ENCODE measurements at regions not wholly inside any gene's neighbourhood (a gene's known extent, or its start where the extent isn't known, plus 50 kb on each side); places are given as distances from the start of the nearest gene placed in this dataset.

- Histone ChIP-seq H3K79me2 (ENCODE audit: insufficient read depth, low read length) (no peaks in the 10 kb centered on the region), H3K9me3 (ENCODE audit: insufficient read depth, low read length) (no peaks in the 10 kb centered on the region), H3K27me3 (ENCODE audit: low read length) (no peaks in the 10 kb centered on the region), H3K9ac (ENCODE audit: low read length) (no peak overlapping the region), H3K4me2 (ENCODE audit: low read depth, low read length, poor library complexity, severe bottlenecking) (no peak overlapping the region), H3K9me2 (replicated peaks; ENCODE audit: insufficient read depth, low read length) (no peaks in the 10 kb centered on the region), H3F3A (ENCODE audit: insufficient read depth) (no peaks in the 10 kb centered on the region), H3K27ac (ENCODE audit: low read depth, low read length) (no peak overlapping the region), H3K4me3 (ENCODE audit: insufficient read depth, low read length, poor library complexity, severe bottlenecking) (no peak overlapping the region), H4K20me1 (ENCODE audit: low read depth, low read length) (no peaks in the 10 kb centered on the region), H2AFZ (ENCODE audit: low read depth, low read length, severe bottlenecking) (no peak overlapping the region), H3K36me3 (ENCODE audit: low read length) (no peaks in the 10 kb centered on the region)
- TF ChIP-seq EZH2phosphoT487 (conservative IDR thresholded peaks at IDR 0.05; ENCODE audit: low read length): no peak
- TF ChIP-seq, protein P1, sequence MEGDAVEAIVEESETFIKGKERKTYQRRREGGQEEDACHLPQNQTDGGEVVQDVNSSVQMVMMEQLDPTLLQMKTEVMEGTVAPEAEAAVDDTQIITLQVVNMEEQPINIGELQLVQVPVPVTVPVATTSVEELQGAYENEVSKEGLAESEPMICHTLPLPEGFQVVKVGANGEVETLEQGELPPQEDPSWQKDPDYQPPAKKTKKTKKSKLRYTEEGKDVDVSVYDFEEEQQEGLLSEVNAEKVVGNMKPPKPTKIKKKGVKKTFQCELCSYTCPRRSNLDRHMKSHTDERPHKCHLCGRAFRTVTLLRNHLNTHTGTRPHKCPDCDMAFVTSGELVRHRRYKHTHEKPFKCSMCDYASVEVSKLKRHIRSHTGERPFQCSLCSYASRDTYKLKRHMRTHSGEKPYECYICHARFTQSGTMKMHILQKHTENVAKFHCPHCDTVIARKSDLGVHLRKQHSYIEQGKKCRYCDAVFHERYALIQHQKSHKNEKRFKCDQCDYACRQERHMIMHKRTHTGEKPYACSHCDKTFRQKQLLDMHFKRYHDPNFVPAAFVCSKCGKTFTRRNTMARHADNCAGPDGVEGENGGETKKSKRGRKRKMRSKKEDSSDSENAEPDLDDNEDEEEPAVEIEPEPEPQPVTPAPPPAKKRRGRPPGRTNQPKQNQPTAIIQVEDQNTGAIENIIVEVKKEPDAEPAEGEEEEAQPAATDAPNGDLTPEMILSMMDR (IDR thresholded peaks at IDR 0.05; ENCODE audit: insufficient read depth, low read length, poor library complexity, severe bottlenecking): no peak
Measured at GRCh38 chr22:48889887-48890692, 937.6 kb downstream of the BRD1 start.

DNA sequence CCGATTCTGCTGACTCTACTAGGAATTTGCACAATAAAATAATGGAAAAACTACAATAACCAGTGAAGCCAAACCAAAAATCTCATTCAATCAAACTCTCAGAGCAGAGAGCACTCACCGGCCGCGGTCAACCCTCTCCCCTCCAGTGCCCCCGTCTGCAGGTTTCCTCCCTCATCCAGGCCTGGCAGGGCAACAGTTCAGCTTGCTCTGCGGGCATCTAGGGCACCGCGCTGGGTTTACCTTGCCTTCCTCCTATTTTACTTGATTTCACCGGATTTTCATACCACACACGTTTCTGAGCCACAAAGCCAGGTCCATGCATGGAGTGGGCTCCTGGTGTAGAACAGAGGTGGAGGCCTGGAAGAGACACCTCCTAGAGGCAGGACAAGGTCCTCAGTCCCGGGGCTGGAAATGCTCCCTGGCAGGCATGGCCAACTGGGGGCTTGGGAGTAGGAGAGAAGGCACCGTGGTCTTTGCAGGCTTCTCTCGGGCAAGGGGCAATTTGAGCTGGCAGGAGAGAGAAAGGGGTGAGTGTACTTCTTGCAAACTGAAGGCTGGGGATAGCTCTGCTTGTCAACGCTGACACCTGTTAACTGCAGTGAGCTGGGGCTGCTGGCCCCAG, 938.4 kb downstream of the BRD1 start:
- H3K9me3 ChIP-seq (ENCODE audit: insufficient read depth, low read length): no peaks in the 10 kb centered on the region
- H3F3A ChIP-seq (ENCODE audit: insufficient read depth): no peaks in the 10 kb centered on the region
- H3K79me2 ChIP-seq (ENCODE audit: insufficient read depth, low read length): no peaks in the 10 kb centered on the region
- no peak overlapping the region for H3K4me2 ChIP-seq (ENCODE audit: low read depth, low read length, poor library complexity, severe bottlenecking)
- no peaks in the 10 kb centered on the region for H3K36me3 ChIP-seq (ENCODE audit: low read length)
- H3K9me2 ChIP-seq (replicated peaks; ENCODE audit: insufficient read depth, low read length): no peaks in the 10 kb centered on the region
- no peaks in the 10 kb centered on the region for H3K27me3 ChIP-seq (ENCODE audit: low read length)
- no peak overlapping the region for H2AFZ ChIP-seq (ENCODE audit: low read depth, low read length, severe bottlenecking)
- no peak overlapping the region for H3K27ac ChIP-seq (ENCODE audit: low read depth, low read length)
- TF ChIP-seq EZH2phosphoT487 (conservative IDR thresholded peaks at IDR 0.05; ENCODE audit: low read length): no peak
- TF ChIP-seq, protein P1 (IDR thresholded peaks at IDR 0.05; ENCODE audit: insufficient read depth, low read length, poor library complexity, severe bottlenecking): no peak
- H3K9ac ChIP-seq (ENCODE audit: low read length): no peak overlapping the region
- H3K4me3 ChIP-seq (ENCODE audit: insufficient read depth, low read length, poor library complexity, severe bottlenecking): no peak overlapping the region
- no peaks in the 10 kb centered on the region for H4K20me1 ChIP-seq (ENCODE audit: low read depth, low read length)

DNA sequence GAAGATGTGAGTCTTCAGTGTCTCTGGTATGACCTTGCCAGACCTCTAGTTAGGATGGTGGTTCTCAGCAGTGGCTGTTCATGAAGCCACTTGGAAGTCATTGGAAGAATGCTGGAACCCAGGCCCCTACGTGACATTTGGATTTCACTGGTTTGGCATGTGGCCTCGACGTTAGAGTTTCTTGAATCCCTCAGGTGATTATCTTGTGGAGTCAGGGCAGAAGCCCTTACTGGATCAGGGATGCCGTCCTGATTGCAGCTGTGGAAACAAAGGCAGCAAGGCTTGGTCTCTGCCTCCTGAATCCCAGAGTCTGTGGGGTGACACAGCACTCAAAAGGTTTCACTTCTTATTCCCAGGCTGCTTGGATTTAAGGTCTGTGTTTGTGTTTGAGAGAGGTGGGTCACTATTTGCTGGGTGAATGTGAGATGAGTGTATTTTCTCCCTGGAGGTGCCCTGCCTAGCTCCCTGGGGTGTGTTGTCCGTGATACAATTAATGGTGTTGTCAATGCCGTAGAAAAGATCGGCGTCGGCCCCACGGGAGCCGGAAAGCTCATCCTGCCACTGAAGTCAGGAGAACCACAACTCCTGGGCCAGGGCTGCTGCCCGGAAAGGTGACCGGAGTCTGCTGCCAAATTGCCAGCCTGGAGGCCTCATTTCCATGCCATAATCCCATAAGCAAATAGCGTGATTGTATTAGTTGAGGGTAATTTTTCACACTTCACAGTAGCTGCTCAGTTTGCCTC, 939.0 kb downstream of the BRD1 start:
- Histone ChIP-seq H3K9me2 (replicated peaks; ENCODE audit: insufficient read depth, low read length) (no peaks in the 10 kb centered on the region), H3K4me2 (ENCODE audit: low read depth, low read length, poor library complexity, severe bottlenecking) (no peak overlapping the region), H3K79me2 (ENCODE audit: insufficient read depth, low read length) (no peaks in the 10 kb centered on the region), H3K27ac (ENCODE audit: low read depth, low read length) (no peak overlapping the region), H3K4me3 (ENCODE audit: insufficient read depth, low read length, poor library complexity, severe bottlenecking) (no peak overlapping the region), H3K9ac (ENCODE audit: low read length) (no peak overlapping the region), H3K9me3 (ENCODE audit: insufficient read depth, low read length) (no peaks in the 10 kb centered on the region), H3F3A (ENCODE audit: insufficient read depth) (no peaks in the 10 kb centered on the region), H3K36me3 (ENCODE audit: low read length) (no peaks in the 10 kb centered on the region), H4K20me1 (ENCODE audit: low read depth, low read length) (no peaks in the 10 kb centered on the region), H2AFZ (ENCODE audit: low read depth, low read length, severe bottlenecking) (no peak overlapping the region), H3K27me3 (ENCODE audit: low read length) (no peaks in the 10 kb centered on the region)
- TF ChIP-seq EZH2phosphoT487 (conservative IDR thresholded peaks at IDR 0.05; ENCODE audit: low read length): no peak
- TF ChIP-seq, protein P1 (IDR thresholded peaks at IDR 0.05; ENCODE audit: insufficient read depth, low read length, poor library complexity, severe bottlenecking): no peak
